Peyer's patch (tissue), 4 donors: ENCODE measurements at regions not wholly inside any gene's neighbourhood (a gene's known extent, or its start where the extent isn't known, plus 50 kb on each side); places are given as distances from the start of the nearest gene placed in this dataset.

Experiments used
- DNase-seq, 3 donors: peaks; one replicate each; pipeline ENCODE4 v3.0.0-alpha.2; 2017 to 2019
- H3K27ac ChIP-seq, 4 donors: fragments of 200-600 bp; sonication (generic); one replicate each; pipeline ENCODE4 v1.5.1; 2016 to 2019
- H3K27me3 ChIP-seq, 2 donors: fragments of 200-600 bp; sonication (generic); one replicate each; pipeline ENCODE4 v1.5.1; 2019
- H3K36me3 ChIP-seq, 3 donors: fragments of 200-600 bp; sonication (generic); one replicate each; pipeline ENCODE4 v1.5.1; 2016 to 2019
- H3K4me1 ChIP-seq, 4 donors: fragments of 200-600 bp; sonication (generic); one replicate each; pipeline ENCODE4 v1.5.1; 2016 to 2019
- H3K4me3 ChIP-seq, 4 donors: fragments of 200-600 bp; sonication (generic); 1 replicate in 3 of 4; 2 replicates in 1 of 4; pipeline ENCODE4 v1.5.1; 2016 to 2019; ENCODE audit warnings: mild to moderate bottlenecking in 1 of 4
- H3K9me3 ChIP-seq, 4 donors: fragments of 200-600 bp; sonication (generic); one replicate each; pipeline ENCODE4 v1.5.1; 2016 to 2019; ENCODE audit warnings: mild to moderate bottlenecking in 1 of 4
- POLR2A ChIP-seq, 2 donors: fragments of 450-650 bp; IDR thresholded peaks; one replicate each; pipeline ENCODE4 v1.5.1; 2017; ENCODE audit warnings: antibody characterized with exemption in 2 of 2, mild to moderate bottlenecking in 2 of 2, moderate library complexity in 2 of 2
- TF ChIP-seq, protein P1 (sequence below), 6 experiments: fragments of 450-650 bp in 4 of 6; fragments of 200-600 bp in 2 of 6; sonication (generic) in 1 of 6; IDR thresholded peaks; one replicate each; pipeline ENCODE4 v1.5.1; 2017 to 2019; ENCODE audit warnings: antibody characterized with exemption in 6 of 6, mild to moderate bottlenecking in 3 of 6, moderate library complexity in 1 of 6

DNA sequence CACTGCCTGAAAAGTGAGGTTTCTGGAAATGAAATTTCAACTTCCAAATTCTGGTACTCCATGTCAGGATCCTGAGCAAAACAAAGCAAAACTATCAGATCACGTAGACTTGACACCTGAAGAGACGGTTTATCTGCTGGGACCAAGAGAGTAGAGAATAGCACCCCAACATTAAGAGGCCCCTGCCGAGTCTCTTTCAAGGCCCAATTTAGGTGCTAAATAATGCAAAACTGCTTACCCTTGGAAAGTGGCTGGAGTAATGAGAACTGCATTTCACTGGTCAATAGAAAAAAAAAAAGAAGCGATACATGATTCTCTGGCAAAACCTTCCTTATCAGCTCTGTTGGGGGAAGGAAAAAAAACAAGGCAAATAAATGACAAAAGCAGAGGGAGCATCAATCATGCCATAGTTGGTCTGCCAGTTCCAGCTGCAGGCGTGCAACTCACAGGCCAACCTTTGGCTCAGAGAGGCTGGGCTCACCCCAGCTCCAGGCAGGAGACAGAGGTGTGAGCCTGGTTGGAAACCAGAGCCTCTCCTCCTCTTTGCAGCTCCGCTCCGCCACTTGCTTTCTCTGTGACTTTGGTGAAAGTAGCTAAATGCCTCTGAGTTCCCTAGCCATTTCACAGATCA is 595.2 kb downstream of the TOX3 start:
- DNase-seq, result no peak
- TF ChIP-seq, protein P1, sequence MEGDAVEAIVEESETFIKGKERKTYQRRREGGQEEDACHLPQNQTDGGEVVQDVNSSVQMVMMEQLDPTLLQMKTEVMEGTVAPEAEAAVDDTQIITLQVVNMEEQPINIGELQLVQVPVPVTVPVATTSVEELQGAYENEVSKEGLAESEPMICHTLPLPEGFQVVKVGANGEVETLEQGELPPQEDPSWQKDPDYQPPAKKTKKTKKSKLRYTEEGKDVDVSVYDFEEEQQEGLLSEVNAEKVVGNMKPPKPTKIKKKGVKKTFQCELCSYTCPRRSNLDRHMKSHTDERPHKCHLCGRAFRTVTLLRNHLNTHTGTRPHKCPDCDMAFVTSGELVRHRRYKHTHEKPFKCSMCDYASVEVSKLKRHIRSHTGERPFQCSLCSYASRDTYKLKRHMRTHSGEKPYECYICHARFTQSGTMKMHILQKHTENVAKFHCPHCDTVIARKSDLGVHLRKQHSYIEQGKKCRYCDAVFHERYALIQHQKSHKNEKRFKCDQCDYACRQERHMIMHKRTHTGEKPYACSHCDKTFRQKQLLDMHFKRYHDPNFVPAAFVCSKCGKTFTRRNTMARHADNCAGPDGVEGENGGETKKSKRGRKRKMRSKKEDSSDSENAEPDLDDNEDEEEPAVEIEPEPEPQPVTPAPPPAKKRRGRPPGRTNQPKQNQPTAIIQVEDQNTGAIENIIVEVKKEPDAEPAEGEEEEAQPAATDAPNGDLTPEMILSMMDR (IDR thresholded peaks at IDR 0.05), result no peak
- no peak for TF ChIP-seq POLR2A (IDR thresholded peaks at IDR 0.05)
- Histone ChIP-seq H3K4me3 (no peak overlapping the region), H3K27me3 (no peaks in the 10 kb centered on the region), H3K36me3 (no peaks in the 10 kb centered on the region), H3K9me3 (no peaks in the 10 kb centered on the region), H3K4me1 (no peaks in the 10 kb centered on the region), H3K27ac (no peak overlapping the region)

DNA sequence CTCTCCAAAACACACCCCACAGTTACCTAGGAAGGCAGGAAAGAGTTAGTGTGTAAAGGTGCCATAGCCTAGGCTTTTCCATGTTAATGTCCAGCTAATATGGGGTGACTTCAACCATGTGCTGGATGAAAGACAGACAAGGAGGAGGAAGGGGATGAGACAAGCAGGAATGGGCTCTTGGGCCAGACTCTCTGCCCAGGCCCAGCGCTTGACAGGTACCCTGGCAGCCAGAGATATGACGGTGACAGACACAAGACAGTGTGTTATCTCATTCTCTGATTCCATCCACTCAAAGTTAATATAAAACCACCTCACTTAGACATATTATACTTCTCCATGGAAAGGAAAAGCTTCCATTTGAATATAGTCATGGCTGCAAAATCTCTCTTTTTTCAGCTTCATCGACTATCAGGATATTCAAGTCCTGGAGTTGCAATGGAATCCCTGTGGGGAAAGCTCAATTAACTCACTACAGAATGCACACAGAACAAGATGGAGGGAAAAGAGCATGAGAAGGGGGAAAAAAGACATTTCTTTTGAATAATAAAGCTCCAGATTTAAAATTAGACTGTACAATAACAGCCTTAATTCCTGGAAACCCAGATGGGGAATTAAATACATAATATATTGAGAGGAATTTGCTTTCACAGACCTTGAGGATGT is 596.7 kb downstream of the TOX3 start:
- no peak for TF ChIP-seq POLR2A (IDR thresholded peaks at IDR 0.05)
- TF ChIP-seq, protein P1 (IDR thresholded peaks at IDR 0.05), result no peak
- H3K27ac ChIP-seq, result no peak overlapping the region
- no peaks in the 10 kb centered on the region for H3K9me3 ChIP-seq
- no peaks in the 10 kb centered on the region for H3K4me1 ChIP-seq
- H3K36me3 ChIP-seq, result no peaks in the 10 kb centered on the region
- no peaks in the 10 kb centered on the region for H3K27me3 ChIP-seq
- no peak overlapping the region for H3K4me3 ChIP-seq
- DNase-seq, result no peak

DNA sequence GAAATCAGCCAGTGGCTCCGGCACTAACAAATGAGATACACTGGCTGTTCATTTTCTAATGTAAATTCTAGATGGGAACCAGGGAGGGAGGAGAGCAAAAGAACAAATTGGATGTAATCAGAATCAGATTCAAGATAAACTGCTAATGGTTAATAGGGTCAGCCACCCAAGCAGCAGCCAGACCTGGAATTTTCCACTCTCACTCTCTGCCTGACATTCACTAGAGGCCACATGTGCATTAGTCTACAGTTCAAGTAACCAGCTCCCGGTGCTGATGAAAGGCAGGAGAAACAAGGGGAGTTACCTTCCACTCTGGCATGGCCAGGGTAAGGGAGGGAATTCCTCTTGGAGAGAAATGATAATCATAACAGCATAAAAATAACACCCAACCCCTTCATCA is 597.7 kb downstream of the TOX3 start:
- DNase-seq, result no peak
- no peak overlapping the region for H3K27ac ChIP-seq
- no peaks in the 10 kb centered on the region for H3K36me3 ChIP-seq
- TF ChIP-seq POLR2A (IDR thresholded peaks at IDR 0.05), result no peak
- TF ChIP-seq, protein P1 (IDR thresholded peaks at IDR 0.05), result no peak
- no peaks in the 10 kb centered on the region for H3K27me3 ChIP-seq
- H3K9me3 ChIP-seq, result no peaks in the 10 kb centered on the region
- H3K4me1 ChIP-seq, result no peaks in the 10 kb centered on the region
- no peak overlapping the region for H3K4me3 ChIP-seq

DNA sequence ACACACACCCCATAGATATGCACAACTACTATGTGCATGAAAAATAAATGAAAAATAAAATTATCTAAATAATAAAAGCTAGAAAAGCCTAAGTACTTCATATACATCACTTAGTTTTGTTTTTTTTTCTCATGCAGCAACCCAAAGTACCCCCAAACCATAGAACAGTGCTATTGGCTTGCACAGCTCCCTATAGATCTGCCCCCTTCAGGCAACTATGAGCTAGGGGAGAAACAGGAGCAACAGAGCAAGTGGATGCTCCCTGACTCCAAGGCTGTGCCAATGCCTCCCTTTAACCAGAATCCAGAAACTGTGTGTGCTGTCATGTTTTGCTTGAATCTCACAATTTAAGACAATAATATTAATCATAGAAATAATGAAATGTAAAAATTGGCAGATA is 605.5 kb downstream of the TOX3 start:
- TF ChIP-seq, protein P1 (IDR thresholded peaks at IDR 0.05), result no peak
- TF ChIP-seq POLR2A (IDR thresholded peaks at IDR 0.05), result no peak
- H3K4me3 ChIP-seq, result no peak overlapping the region
- H3K36me3 ChIP-seq, result no peaks in the 10 kb centered on the region

DNA sequence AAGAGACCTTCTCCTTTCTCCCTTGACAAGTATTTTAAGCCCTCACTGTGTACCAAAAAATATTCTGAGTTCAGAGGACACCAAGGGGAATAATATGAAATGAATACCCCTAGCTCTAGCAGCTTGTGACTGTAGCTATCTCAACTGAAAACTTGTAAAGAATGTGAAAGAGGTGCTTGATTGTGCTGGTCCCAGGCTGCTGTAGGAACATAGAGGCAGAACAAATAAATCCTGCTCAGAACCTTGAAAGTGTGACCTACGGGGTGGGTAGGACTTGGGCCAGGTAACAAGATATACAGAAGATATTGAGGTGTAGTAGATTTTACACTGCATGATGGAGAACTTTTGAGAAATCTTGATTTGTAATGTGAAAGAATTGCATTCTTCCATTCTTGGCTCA is 606.8 kb downstream of the TOX3 start:
- no peak overlapping the region for H3K4me3 ChIP-seq
- no peaks in the 10 kb centered on the region for H3K4me1 ChIP-seq
- H3K27ac ChIP-seq, result no peak overlapping the region
- no peaks in the 10 kb centered on the region for H3K27me3 ChIP-seq
- TF ChIP-seq, protein P1 (IDR thresholded peaks at IDR 0.05), result no peak
- TF ChIP-seq POLR2A (IDR thresholded peaks at IDR 0.05), result no peak
- H3K9me3 ChIP-seq, result no peaks in the 10 kb centered on the region
- no peaks in the 10 kb centered on the region for H3K36me3 ChIP-seq
- DNase-seq, result no peak

More for the DNA sequence above, 605.5 kb downstream of the TOX3 start:
- no peak overlapping the region for H3K27ac ChIP-seq
- H3K9me3 ChIP-seq, result no peaks in the 10 kb centered on the region
- no peaks in the 10 kb centered on the region for H3K27me3 ChIP-seq
- DNase-seq, result no peak
- no peaks in the 10 kb centered on the region for H3K4me1 ChIP-seq
